GM19043 (cell line): ENCODE measurements at regions not wholly inside any gene's neighbourhood (a gene's known extent, or its start where the extent isn't known, plus 50 kb on each side); places are given as distances from the start of the nearest gene placed in this dataset.
"Not testable (repeated sequence)": the region's sequence is repeated elsewhere in the genome, so short reads cannot be mapped to it uniquely, and the experiment has no call there.

Experiments used
- ATAC-seq: cut with Tn5 transposase; IDR thresholded peaks from one replicate; pipeline ENCODE4 v1.9.1; 2021; ENCODE audit warnings: low read depth; ENCODE audit not compliant: unreplicated experiment

DNA sequence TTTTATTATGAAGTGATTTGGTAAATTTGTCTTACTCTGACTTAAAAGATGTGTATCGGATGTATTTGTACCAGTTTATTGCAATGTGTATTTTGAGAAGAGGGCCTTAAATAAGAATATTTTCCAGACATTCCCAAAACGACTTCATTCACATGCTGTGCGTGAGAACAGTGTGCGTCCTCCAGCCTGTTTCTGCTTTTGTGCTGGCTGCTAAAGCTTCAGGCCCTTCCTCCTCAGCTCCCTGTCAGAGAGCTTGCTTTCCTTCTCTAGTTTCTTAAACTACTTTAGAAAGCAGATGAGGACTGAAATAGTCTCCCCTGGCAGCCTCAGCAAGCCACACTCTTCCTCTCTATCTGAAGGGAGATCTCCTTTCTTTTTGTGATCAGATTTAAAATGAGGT is 157.8 kb downstream of the SAMD5 start:
- ATAC-seq = no peak

DNA sequence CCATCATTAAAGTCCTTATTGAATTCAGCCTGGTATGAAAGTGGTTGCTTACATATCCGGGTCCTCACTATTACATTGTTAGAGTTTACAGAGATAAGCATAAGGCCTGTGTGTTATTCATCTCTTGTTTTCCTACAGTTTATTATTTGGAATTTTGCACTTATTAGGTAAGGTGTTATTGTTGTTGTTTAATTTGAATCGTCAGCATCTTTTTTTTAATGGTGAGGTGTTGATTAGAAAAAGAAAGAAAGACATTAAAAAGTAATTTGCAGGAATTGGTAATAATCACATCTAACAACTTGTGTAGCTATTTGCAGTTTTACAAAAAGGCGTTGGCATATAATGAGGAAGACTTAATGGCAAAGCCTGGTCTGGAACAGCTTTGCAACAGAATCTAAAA is 158.6 kb downstream of the SAMD5 start:
- no peak for ATAC-seq

DNA sequence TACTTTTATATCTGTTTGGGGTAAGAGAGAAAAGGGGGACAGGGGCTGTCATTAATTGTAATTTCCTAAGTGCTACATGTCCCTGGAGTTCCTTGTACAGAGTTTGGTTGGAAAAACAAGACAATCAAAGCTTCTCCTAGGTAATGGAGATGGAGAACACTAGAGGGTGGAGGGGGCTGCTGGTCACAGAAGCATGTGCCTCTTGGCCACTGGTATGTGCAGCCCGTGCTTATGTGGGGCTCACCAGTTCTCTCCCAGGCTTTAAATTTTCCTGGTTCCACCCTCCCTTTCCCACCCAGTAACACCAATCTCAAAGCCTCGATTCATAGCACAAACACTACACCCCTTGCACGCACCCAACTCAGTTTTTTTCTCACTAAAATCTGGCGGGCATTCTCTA is 165.6 kb downstream of the SAMD5 start:
- no peak for ATAC-seq

DNA sequence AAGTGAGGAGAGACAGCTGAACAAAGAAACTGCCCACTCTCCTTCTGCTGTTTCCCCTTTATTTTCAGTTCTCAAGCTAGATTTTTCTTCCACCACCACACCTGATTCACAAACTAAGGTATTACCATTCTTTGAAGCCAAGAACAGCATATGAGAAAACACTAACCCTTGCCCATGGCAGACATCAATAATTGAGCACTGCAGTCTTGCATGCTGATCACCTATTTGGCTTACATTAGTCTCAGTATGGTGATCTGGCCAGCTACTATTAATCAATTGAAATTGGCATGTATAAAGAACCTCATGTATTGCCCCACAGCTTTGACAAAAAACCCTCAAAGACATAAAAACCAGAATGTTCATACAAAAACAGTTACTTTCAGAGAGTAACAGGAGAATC is 166.3 kb downstream of the SAMD5 start:
- ATAC-seq = no peak

DNA sequence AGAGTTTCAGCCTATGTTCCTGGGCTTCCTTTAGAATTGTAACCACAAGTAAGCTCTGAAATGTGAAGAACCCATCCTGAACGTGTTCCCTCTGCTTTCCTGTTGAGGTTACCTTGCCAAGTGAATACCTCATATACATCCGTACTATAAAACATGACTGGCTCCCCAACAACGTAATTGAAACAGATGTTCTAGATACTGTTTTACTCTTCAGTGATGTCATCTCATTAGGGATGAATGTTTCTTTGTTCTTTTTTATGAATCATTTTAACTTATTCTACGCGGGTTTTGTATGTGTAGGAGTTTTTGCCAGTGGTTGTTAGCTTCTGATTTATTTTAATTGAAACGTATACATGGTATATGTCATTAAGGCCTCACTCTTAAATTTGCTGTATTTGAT is 166.8 kb downstream of the SAMD5 start:
- no peak for ATAC-seq

DNA sequence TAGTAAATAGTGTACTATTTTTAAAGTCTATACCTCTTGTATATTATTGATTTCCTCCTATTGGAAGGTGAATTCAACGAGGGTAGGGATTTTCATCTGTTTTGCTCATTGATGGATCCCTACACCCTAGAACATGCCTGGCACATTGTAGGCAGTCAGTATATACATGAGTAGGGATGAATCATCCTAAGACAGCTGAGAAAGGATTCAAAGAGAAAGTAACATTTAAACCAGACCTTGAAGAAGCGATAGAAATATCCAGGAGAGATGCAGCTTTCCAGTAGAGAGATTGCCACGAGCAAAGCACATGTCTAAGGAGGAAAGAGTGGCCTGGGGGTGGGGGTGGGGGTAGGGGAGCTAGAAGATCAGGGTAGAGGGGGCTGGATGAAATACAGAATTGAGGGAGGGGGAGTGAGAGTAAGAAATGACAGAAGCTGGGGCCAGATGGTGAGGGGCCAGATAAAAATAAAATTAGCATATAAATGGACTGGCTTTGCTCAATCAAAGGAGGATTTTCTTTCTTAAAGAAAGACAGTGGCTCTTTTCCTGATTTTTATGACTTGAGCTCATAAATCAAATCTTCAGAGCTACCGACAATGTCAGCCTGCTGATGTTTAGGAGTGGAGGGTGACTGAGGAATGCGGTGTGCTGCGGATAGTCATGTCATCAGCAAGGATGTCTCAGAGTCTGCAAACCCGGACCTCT is 168.2 kb downstream of the SAMD5 start:
- ATAC-seq = no peak

DNA sequence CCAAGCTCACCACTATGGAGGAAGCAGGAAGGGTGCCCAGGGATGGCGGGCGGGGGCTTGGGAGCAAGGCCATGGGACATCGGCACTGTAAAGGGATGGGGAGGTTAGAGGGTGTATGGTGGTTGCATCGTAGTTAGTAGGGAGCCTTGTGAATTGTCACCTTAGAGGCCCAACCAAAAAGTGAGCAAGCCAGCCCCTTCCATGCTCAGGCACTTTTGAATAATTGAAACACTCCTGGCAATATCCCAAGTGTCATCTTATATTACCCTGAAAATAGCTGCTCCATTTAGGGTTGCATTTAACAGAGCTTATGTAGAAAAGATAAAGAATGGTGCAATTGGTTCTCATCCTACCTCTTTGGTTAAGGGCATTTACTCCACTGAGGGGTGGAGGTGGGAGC is 169.2 kb downstream of the SAMD5 start:
- no peak for ATAC-seq

DNA sequence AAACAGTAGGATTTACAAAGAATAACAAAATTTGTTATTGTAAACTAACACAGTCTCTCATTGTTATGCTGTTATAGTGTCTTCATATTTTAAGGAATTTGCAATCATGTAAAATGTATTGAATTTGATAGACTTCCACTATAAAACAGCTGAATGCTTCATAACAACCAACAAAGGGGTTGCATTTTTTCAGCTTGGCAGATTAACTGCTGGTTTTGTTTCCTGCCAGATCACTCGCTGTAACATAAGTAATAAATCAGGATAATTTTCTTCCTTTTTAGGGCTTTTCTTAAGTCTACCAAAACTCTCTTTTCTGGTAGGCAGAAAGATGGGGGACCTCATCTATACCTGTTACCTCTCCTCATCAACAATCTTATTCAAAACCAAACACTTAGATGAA is 169.8 kb downstream of the SAMD5 start:
- ATAC-seq = no peak

DNA sequence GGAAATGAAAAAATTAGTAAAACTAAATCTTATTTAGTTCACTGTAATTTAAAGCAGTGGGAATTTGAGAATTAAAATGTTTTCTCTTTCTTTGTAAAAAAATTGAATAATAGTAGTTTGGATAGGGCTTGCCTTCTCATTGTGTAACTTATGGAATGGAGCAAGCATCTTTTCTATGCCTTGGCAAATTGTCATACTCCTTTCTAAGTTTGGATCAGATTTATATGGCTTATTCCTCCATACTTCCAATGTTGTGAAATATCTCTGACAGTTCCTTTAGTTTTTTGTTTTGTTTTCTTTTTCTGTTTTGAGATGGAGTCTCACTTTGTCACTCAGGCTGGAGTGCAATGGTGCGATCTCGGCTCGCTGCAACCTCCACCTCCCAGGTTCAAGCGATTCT is 176.4 kb downstream of the SAMD5 start:
- ATAC-seq = no peak

DNA sequence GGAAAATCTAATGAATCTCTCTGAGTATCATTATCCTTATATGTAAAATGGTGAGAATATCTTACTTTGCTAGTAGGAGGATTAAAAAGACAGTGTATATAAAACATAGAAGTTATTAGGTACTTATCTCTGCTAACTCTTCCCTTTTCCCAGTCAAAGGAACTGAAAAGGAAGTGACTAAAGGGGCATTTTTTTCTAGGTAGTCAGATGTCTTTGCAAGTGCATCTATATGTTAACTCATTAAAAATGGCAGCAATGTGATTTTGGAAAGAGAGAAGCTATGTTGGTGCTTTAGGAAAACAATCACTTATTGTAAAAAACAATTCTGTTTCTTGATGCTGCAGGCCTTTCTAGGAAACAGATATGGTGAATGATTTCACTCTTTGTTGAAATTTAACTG is 180.9 kb downstream of the SAMD5 start:
- no peak for ATAC-seq

DNA sequence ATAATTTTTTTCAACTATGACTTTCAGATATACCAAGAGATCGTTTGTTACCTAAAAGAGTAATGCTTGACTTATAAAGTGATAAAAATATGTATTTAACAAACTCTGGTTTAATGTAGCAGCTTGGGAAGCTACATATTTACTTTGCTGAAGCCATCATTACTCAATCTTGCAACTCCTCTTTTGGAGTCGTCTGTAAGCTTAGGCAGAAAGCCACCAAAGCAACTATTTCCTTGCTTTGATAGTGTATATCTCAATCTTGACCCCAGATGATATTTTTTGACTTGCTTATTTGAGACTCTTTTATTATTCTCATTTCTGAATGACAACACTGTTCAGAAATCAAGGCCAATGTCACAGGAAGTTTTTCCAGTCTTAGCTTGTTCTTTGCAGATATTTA is 183.0 kb downstream of the SAMD5 start:
- ATAC-seq = no peak

DNA sequence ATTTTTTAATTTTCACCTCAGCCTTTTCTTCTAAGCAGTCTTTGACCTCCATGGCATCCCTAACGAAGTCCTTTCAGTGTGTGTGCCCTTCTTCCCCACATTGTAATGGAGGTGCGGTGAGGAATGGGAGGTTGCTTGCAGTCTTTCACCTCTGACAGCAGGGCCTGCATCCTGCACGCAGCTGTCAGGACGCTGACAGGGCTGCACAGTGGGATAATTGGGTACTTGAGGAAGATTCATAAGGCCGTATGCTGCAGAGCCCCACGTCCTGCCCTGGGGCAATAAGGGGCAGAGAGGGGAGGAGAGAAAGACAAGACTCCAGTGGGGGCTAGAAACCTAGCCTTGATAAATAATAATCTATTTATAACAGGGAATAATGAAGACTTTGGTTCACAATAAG is 184.7 kb downstream of the SAMD5 start:
- no peak for ATAC-seq

DNA sequence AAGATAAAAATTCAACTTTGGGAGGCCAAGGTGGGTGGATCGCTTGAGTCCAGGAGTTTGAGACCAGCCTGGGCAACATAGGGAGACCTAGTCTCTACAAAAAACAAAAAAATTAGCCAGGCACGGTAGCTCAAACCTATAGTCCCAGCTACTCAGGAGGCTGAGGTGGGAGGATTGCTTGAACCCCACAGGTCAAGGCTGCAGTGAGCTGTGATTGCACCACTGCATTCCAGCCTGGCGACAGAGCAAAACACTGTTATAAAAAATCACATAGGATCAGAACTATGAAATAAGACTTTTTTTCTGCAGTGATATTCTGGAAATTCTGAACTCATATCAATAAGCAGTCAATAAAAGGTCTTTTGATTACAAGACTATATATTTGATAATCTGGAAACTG is 186.1 kb downstream of the SAMD5 start:
- ATAC-seq = not testable (repeated sequence)

DNA sequence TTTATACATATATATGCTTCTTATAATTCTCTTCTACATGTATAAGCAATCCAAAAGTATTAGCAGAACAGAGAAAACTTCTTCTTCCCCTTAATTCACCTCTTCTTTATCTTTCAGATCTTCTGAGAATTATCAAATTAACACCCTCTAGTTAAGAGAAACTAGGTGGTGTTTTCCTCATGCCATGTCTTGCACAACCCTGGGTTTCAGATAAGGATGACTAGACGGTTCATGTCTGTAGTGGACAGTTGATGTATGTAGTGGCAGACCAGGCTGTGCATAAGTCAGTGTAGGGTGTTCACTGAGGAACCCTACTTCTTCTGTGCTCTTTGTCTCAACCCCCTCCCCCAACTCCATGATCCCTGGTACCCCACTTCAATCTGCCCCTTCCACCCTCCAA is 187.3 kb downstream of the SAMD5 start:
- ATAC-seq = no peak

DNA sequence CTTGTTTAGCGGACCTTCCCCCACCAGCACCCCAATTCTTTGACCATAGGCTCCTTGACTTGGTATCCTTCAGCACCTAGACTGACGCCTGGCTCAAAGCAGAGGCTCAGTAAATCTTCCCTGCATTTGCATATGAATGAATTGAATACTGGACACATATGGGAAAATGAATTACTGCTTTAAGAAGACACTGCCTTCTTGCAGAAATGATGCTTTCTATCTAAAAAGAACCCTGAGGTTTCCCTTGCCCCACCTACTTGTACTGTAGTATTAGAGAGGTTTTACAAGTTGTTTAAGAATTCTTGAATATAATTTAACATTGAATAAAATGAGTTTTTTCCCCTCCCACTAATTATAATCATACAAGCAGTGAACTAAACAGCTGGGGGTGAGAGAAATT is 190.7 kb downstream of the SAMD5 start:
- no peak for ATAC-seq

DNA sequence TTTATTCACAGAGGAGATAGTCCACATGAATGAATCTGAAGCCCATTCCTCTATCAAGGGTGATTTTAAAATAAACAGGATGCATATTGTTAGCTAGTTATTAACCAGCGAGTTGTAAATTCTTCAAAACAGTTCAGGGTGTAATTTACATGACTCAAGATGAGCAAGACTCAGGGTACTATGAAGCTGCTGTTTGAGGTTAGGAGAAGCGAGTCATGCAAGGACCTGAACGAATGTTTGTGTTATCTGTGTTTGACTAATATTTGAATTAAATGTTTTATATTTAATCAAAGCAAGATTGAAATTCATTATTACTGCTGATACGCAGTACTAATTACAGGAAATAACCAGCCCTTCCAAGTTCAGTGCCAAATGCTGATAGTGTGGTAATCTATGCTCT is 191.1 kb downstream of the SAMD5 start:
- no peak for ATAC-seq

DNA sequence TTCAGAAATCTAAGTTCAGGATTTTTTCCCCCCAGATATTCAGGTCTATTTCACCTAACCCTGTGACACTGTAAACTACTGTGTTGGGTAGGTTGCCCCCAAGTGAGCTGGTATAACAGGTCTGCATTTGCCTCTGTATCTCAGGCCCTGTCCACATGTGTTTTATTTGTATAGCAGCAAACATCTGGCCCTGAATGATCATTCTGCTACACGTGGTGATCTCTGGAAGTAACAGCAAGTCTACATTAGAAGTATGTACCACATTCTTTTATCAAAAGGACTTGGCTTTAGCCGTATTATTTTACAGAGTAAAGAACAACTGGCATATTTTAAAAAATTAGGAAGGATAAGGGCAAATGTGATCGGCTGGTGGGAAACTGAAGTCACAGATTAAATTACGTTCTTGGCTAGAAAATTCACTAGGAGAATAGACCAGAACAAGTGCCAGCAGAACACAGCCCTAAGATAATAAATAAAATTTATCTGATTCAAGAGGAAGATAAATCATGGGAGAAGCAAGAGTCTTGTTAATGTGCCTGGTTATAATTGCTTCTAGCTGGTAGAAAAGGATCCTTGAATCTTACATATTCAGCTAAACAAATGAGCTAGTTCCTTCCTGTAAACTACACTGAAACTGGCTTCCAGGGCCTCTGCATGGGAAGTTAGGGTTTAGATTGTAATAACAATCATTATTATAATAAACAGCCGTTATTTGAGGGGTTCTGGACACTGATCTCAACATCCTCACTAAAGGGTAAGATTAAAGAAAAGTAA is 192.1 kb downstream of the SAMD5 start:
- no peak for ATAC-seq

DNA sequence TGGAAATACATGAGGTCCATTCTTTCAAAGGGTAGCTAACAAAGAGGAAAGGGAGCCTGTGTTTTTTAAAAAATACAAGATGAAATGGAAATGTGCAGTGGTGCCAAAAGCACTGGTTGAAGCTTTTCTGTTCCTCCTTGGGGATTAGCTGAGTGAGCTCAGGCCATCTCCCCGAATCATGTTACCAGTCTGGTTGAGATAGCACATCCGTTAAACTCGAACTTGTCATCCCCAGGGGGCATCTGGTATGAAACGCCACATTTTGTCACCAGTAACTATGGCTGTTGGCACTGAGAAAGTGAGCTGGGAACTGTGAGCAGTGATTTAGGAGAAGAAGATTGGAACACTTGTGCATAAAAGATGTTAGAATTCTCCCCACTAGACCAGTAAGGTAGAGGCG is 196.2 kb downstream of the SAMD5 start:
- no peak for ATAC-seq

DNA sequence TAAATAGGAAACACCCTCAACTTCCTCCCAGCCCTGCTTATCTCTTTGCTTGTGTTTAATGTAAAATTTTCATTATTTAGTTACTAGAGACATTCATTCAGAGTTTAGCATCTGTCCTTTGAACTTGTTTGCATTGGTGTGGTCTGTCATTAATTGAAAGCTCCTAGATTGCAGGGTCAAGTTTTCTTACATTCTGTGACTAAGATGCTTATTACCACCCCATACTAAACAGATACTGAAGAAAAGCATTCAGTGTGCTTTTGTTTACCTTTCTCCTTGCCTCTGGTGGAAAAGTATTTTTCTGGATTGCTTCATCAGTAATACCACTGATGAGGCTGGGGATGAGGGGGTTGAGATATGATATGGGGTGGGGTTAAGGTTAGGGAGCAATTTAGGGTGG is 199.0 kb downstream of the SAMD5 start:
- no peak for ATAC-seq

DNA sequence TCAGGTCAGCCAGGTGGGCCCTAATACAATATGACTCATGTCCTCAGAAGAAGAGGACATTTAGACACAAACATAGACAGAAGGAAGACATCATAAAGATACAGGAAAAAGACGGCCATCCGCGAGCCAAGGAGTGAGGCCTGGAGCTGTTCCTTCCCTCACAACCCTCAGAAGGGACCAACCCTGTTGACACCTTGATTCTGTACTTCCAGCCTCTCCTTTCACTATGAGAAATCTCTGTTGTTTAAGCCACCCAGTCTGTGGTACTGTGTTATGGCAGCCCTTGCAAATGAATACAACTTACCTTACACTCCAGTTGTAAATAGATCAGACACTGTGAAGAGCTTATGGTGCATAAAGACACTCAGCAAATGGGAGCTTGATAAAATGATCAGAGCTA is 199.7 kb downstream of the SAMD5 start:
- ATAC-seq = no peak

DNA sequence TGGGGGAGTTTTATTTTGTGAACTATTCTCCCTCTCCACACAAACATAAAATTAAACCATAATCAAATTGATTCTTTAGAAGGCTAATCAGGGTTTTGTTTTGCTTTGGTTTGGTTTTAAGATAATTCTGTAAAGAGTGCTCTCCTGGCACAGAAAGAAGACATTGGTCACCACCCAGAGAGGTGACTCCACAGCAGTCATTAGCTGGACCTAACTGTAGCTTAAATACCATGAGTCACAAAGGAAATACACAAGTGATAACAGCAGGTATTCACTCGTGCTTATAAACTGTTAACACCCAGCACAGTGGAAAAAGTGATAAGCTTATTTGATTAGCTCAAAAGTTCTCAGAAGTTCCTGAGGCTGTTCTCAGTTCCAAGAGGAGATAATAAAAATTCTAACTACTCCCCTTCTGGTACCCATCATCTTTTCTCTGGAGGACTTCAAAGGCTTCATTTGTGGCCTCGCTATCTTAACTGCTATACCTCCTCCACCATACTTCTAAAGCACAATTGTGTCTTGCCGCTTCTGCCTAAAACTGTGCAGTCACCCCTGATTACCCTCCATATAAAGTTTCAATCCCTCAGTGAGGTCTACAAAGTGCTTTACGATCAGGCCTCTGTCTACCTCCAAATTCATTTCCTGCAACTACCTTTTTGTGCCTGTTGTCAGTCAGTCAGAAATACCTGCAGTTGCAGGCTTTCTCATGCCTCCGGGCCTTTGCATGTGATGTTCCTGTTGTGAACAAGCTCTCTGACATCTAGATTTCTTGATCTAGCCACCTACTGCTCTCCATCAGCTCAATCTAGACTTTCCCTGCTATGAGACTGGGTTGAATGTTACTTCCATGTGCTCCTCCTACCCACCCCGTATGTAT is 201.1 kb downstream of the SAMD5 start:
- no peak for ATAC-seq
